ENCODE measurements at regions not wholly inside any gene's neighbourhood (a gene's known extent, or its start where the extent isn't known, plus 50 kb on each side); places are given as distances from the start of the nearest gene placed in this dataset.

- Histone ChIP-seq H3K27ac (ENCODE audit: insufficient read depth, low read length, poor library complexity, severe bottlenecking) (no peak overlapping the region), H3K36me3 (ENCODE audit: control insufficient read depth, insufficient read depth, low read length) (no peaks in the 10 kb centered on the region), H3K9me3 (ENCODE audit: control insufficient read depth, low read length) (no peaks in the 10 kb centered on the region), H3K4me1 (ENCODE audit: control insufficient read depth, insufficient read depth, low read length, poor library complexity, severe bottlenecking) (no peaks in the 10 kb centered on the region), H3K4me3 (ENCODE audit: insufficient read depth, low read depth, low read length, poor library complexity, severe bottlenecking) (no peak overlapping the region), H3K27me3 (replicated peaks; ENCODE audit: control insufficient read depth, insufficient read depth, low read length, poor library complexity, severe bottlenecking) (no peaks in the 10 kb centered on the region)
- DNase-seq = no peak
Measured at GRCh38 chr12:98439981-98440581, 75.3 kb upstream of the TMPO start.

GRCh38 chr12:98446060-98446459 lies 69.3 kb upstream of the TMPO start:
- no peaks in the 10 kb centered on the region for H3K4me1 ChIP-seq (ENCODE audit: control insufficient read depth, insufficient read depth, low read length, poor library complexity, severe bottlenecking)
- H3K4me3 ChIP-seq (ENCODE audit: insufficient read depth, low read depth, low read length, poor library complexity, severe bottlenecking) = no peak overlapping the region
- no peak for DNase-seq
- H3K9me3 ChIP-seq (ENCODE audit: control insufficient read depth, low read length) = no peaks in the 10 kb centered on the region
- no peak overlapping the region for H3K27ac ChIP-seq (ENCODE audit: insufficient read depth, low read length, poor library complexity, severe bottlenecking)
- no peaks in the 10 kb centered on the region for H3K27me3 ChIP-seq (replicated peaks; ENCODE audit: control insufficient read depth, insufficient read depth, low read length, poor library complexity, severe bottlenecking)
- no peaks in the 10 kb centered on the region for H3K36me3 ChIP-seq (ENCODE audit: control insufficient read depth, insufficient read depth, low read length)

GRCh38 chr12:98446682-98447081 lies 68.7 kb upstream of the TMPO start:
- no peak for DNase-seq
- Histone ChIP-seq H3K4me3 (ENCODE audit: insufficient read depth, low read depth, low read length, poor library complexity, severe bottlenecking) (no peak overlapping the region), H3K4me1 (ENCODE audit: control insufficient read depth, insufficient read depth, low read length, poor library complexity, severe bottlenecking) (no peaks in the 10 kb centered on the region), H3K36me3 (ENCODE audit: control insufficient read depth, insufficient read depth, low read length) (no peaks in the 10 kb centered on the region), H3K9me3 (ENCODE audit: control insufficient read depth, low read length) (no peaks in the 10 kb centered on the region), H3K27ac (ENCODE audit: insufficient read depth, low read length, poor library complexity, severe bottlenecking) (no peak overlapping the region), H3K27me3 (replicated peaks; ENCODE audit: control insufficient read depth, insufficient read depth, low read length, poor library complexity, severe bottlenecking) (no peaks in the 10 kb centered on the region)

GRCh38 chr12:98449584-98449983 lies 65.8 kb upstream of the TMPO start:
- Histone ChIP-seq H3K4me3 (ENCODE audit: insufficient read depth, low read depth, low read length, poor library complexity, severe bottlenecking) (no peak overlapping the region), H3K9me3 (ENCODE audit: control insufficient read depth, low read length) (no peaks in the 10 kb centered on the region), H3K4me1 (ENCODE audit: control insufficient read depth, insufficient read depth, low read length, poor library complexity, severe bottlenecking) (no peaks in the 10 kb centered on the region), H3K27ac (ENCODE audit: insufficient read depth, low read length, poor library complexity, severe bottlenecking) (no peak overlapping the region), H3K27me3 (replicated peaks; ENCODE audit: control insufficient read depth, insufficient read depth, low read length, poor library complexity, severe bottlenecking) (no peaks in the 10 kb centered on the region), H3K36me3 (ENCODE audit: control insufficient read depth, insufficient read depth, low read length) (no peaks in the 10 kb centered on the region)
- DNase-seq = no peak

- Histone ChIP-seq H3K4me3 (ENCODE audit: insufficient read depth, low read depth, low read length, poor library complexity, severe bottlenecking) (no peak overlapping the region), H3K4me1 (ENCODE audit: control insufficient read depth, insufficient read depth, low read length, poor library complexity, severe bottlenecking) (no peaks in the 10 kb centered on the region), H3K36me3 (ENCODE audit: control insufficient read depth, insufficient read depth, low read length) (no peaks in the 10 kb centered on the region), H3K27ac (ENCODE audit: insufficient read depth, low read length, poor library complexity, severe bottlenecking) (no peak overlapping the region), H3K9me3 (ENCODE audit: control insufficient read depth, low read length) (no peaks in the 10 kb centered on the region), H3K27me3 (replicated peaks; ENCODE audit: control insufficient read depth, insufficient read depth, low read length, poor library complexity, severe bottlenecking) (peaks cover 2% of the 10 kb centered on the region)
- no peak for DNase-seq
Measured at GRCh38 chr12:98453070-98453469, 62.3 kb upstream of the TMPO start.

GRCh38 chr12:98453492-98453891 lies 61.9 kb upstream of the TMPO start:
- peaks cover 2% of the 10 kb centered on the region for H3K27me3 ChIP-seq (replicated peaks; ENCODE audit: control insufficient read depth, insufficient read depth, low read length, poor library complexity, severe bottlenecking)
- no peak overlapping the region for H3K27ac ChIP-seq (ENCODE audit: insufficient read depth, low read length, poor library complexity, severe bottlenecking)
- H3K4me3 ChIP-seq (ENCODE audit: insufficient read depth, low read depth, low read length, poor library complexity, severe bottlenecking) = no peak overlapping the region
- no peak for DNase-seq
- no peaks in the 10 kb centered on the region for H3K36me3 ChIP-seq (ENCODE audit: control insufficient read depth, insufficient read depth, low read length)
- H3K9me3 ChIP-seq (ENCODE audit: control insufficient read depth, low read length) = no peaks in the 10 kb centered on the region
- H3K4me1 ChIP-seq (ENCODE audit: control insufficient read depth, insufficient read depth, low read length, poor library complexity, severe bottlenecking) = no peaks in the 10 kb centered on the region

GRCh38 chr12:98456041-98456440 lies 59.3 kb upstream of the TMPO start:
- Histone ChIP-seq H3K9me3 (ENCODE audit: control insufficient read depth, low read length) (no peaks in the 10 kb centered on the region), H3K4me1 (ENCODE audit: control insufficient read depth, insufficient read depth, low read length, poor library complexity, severe bottlenecking) (no peaks in the 10 kb centered on the region), H3K36me3 (ENCODE audit: control insufficient read depth, insufficient read depth, low read length) (no peaks in the 10 kb centered on the region), H3K4me3 (ENCODE audit: insufficient read depth, low read depth, low read length, poor library complexity, severe bottlenecking) (no peak overlapping the region), H3K27me3 (replicated peaks; ENCODE audit: control insufficient read depth, insufficient read depth, low read length, poor library complexity, severe bottlenecking) (peaks cover 2% of the 10 kb centered on the region), H3K27ac (ENCODE audit: insufficient read depth, low read length, poor library complexity, severe bottlenecking) (no peak overlapping the region)
- DNase-seq = no peak

GRCh38 chr12:98456576-98457573 lies 58.5 kb upstream of the TMPO start:
- Histone ChIP-seq H3K4me3 (ENCODE audit: insufficient read depth, low read depth, low read length, poor library complexity, severe bottlenecking) (peak overlapping the region; percentile 11), H3K36me3 (ENCODE audit: control insufficient read depth, insufficient read depth, low read length) (no peaks in the 10 kb centered on the region), H3K4me1 (ENCODE audit: control insufficient read depth, insufficient read depth, low read length, poor library complexity, severe bottlenecking) (no peaks in the 10 kb centered on the region), H3K27me3 (replicated peaks; ENCODE audit: control insufficient read depth, insufficient read depth, low read length, poor library complexity, severe bottlenecking) (peaks cover 2% of the 10 kb centered on the region), H3K9me3 (ENCODE audit: control insufficient read depth, low read length) (no peaks in the 10 kb centered on the region), H3K27ac (ENCODE audit: insufficient read depth, low read length, poor library complexity, severe bottlenecking) (no peak overlapping the region)
- DNase-seq = no peak

GRCh38 chr12:98464190-98464589 lies 51.2 kb upstream of the TMPO start:
- Histone ChIP-seq H3K4me1 (ENCODE audit: control insufficient read depth, insufficient read depth, low read length, poor library complexity, severe bottlenecking) (no peaks in the 10 kb centered on the region), H3K36me3 (ENCODE audit: control insufficient read depth, insufficient read depth, low read length) (no peaks in the 10 kb centered on the region), H3K27ac (ENCODE audit: insufficient read depth, low read length, poor library complexity, severe bottlenecking) (no peak overlapping the region), H3K27me3 (replicated peaks; ENCODE audit: control insufficient read depth, insufficient read depth, low read length, poor library complexity, severe bottlenecking) (no peaks in the 10 kb centered on the region), H3K9me3 (ENCODE audit: control insufficient read depth, low read length) (no peaks in the 10 kb centered on the region), H3K4me3 (ENCODE audit: insufficient read depth, low read depth, low read length, poor library complexity, severe bottlenecking) (no peak overlapping the region)
- no peak for DNase-seq

- Histone ChIP-seq H3K27ac (ENCODE audit: insufficient read depth, low read length, poor library complexity, severe bottlenecking) (no peak overlapping the region), H3K36me3 (ENCODE audit: control insufficient read depth, insufficient read depth, low read length) (no peaks in the 10 kb centered on the region), H3K27me3 (replicated peaks; ENCODE audit: control insufficient read depth, insufficient read depth, low read length, poor library complexity, severe bottlenecking) (no peaks in the 10 kb centered on the region), H3K9me3 (ENCODE audit: control insufficient read depth, low read length) (no peaks in the 10 kb centered on the region), H3K4me1 (ENCODE audit: control insufficient read depth, insufficient read depth, low read length, poor library complexity, severe bottlenecking) (no peaks in the 10 kb centered on the region), H3K4me3 (ENCODE audit: insufficient read depth, low read depth, low read length, poor library complexity, severe bottlenecking) (no peak overlapping the region)
- DNase-seq = no peak
Measured at GRCh38 chr12:98465505-98465904, 49.9 kb upstream of the TMPO start.

Measured in effector memory CD4-positive, alpha-beta T cell (primary cell).